ENCODE measurements at regions not wholly inside any gene's neighbourhood (a gene's known extent, or its start where the extent isn't known, plus 50 kb on each side); places are given as distances from the start of the nearest gene placed in this dataset.
"Not testable (repeated sequence)": the region's sequence is repeated elsewhere in the genome, so short reads cannot be mapped to it uniquely, and the experiment has no call there.

DNA sequence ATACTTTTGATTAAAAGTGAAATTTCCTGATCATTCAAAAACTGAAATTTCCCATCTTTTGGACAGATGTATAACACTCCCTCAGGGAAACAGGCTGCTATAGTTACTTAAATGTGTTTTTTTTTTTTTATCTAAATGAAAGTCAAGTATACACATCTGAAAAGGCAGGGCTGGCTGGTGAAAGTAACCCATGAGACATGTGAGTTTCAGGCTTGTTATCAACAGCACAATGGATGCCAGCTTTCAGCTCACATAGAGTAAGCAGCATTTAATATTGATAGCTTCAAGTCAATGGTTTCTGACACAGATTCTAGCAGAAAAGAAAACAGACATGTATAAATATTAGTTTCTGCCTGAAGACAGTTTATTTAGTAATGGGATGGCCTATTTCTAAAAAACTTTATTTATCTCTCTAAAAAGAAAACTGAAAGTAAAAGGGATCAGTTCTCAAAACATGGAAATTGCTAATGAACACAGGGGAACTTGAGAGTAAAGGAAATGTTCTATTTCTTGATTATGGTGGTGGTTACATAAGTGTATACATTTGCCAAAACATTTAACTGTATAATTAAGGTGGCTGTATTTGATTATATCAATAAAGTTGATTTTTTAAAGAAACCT is 89.7 kb upstream of the CMC1 start:
- ChIA-PET POLR2A (no interaction called here), CTCF (no interaction called here)
- H3K27ac ChIP-seq (ENCODE audit: low read length): no peak overlapping the region
- in situ Hi-C loops (cut with HindIII; ENCODE audit: low pct_unique_long_range_greater_than_20kb, low sequenced_read_pairs): no loop called here
- no peak overlapping the region for H3K4me3 ChIP-seq (ENCODE audit: low read depth in 2 of 2, low read length in 2 of 2)
- H3K4me1 ChIP-seq (ENCODE audit: control insufficient read depth, insufficient read depth, low read length): no peaks in the 10 kb centered on the region
- intact Hi-C loops (cut with micrococcal nuclease; ENCODE audit: unreplicated experiment): no loop called here
- no peaks in the 10 kb centered on the region for H3K27me3 ChIP-seq (ENCODE audit: control insufficient read depth, insufficient read depth, low read length)
- no peaks in the 10 kb centered on the region for H3K9me3 ChIP-seq (ENCODE audit: control insufficient read depth, insufficient read depth, low read depth, low read length)
- ATAC-seq (no peak), DNase-seq (ENCODE audit: low read depth, low spot score) (no peak)
- no peaks in the 10 kb centered on the region for H3K36me3 ChIP-seq (ENCODE audit: control insufficient read depth, insufficient read depth, low read length)
- no TSS peak for BruUV-seq (replicated peaks)
- TF ChIP-seq POLR2AphosphoS5 (IDR thresholded peaks at IDR 0.05; ENCODE audit: low read depth, low read length): no peak
- TF ChIP-seq, protein P1, sequence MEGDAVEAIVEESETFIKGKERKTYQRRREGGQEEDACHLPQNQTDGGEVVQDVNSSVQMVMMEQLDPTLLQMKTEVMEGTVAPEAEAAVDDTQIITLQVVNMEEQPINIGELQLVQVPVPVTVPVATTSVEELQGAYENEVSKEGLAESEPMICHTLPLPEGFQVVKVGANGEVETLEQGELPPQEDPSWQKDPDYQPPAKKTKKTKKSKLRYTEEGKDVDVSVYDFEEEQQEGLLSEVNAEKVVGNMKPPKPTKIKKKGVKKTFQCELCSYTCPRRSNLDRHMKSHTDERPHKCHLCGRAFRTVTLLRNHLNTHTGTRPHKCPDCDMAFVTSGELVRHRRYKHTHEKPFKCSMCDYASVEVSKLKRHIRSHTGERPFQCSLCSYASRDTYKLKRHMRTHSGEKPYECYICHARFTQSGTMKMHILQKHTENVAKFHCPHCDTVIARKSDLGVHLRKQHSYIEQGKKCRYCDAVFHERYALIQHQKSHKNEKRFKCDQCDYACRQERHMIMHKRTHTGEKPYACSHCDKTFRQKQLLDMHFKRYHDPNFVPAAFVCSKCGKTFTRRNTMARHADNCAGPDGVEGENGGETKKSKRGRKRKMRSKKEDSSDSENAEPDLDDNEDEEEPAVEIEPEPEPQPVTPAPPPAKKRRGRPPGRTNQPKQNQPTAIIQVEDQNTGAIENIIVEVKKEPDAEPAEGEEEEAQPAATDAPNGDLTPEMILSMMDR (IDR thresholded peaks at IDR 0.05): no peak
- TF ChIP-seq REST (IDR thresholded peaks at IDR 0.05; ENCODE audit: insufficient read depth in 1 of 2, low read depth in 2 of 2, low read length in 1 of 2): no peak
- TF ChIP-seq TCF7L2 (IDR thresholded peaks at IDR 0.05; ENCODE audit: low read depth, low read length): no peak
- TF ChIP-seq SIN3A (IDR thresholded peaks at IDR 0.05; ENCODE audit: borderline replicate concordance, insufficient read depth, low read depth, low read length): no peak

DNA sequence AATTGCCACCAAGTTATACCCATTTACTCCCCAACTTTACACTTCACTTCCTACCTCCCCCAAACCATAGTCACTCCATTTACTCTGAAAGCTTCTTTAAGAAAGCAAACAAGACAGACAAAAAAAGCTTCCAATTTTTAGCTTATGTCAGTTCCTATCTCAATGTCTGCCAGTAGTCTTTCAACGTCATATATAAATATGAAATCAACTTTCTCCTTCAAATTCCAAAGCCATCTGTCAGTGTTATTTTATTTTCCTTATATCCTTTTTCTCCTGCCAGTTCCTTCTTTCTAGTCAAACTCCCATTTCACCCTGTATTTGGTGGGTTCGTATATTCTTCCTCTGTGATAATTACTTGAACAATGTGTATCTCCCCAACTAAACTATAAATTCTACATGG is 85.8 kb upstream of the CMC1 start:
- TF ChIP-seq SIN3A (IDR thresholded peaks at IDR 0.05; ENCODE audit: borderline replicate concordance, insufficient read depth, low read depth, low read length) (no peak), REST (IDR thresholded peaks at IDR 0.05; ENCODE audit: insufficient read depth in 1 of 2, low read depth in 2 of 2, low read length in 1 of 2) (no peak), POLR2AphosphoS5 (IDR thresholded peaks at IDR 0.05; ENCODE audit: low read depth, low read length) (no peak), TCF7L2 (IDR thresholded peaks at IDR 0.05; ENCODE audit: low read depth, low read length) (no peak)
- TF ChIP-seq, protein P1 (IDR thresholded peaks at IDR 0.05): no peak
- no peaks in the 10 kb centered on the region for H3K4me1 ChIP-seq (ENCODE audit: control insufficient read depth, insufficient read depth, low read length)
- no peaks in the 10 kb centered on the region for H3K9me3 ChIP-seq (ENCODE audit: control insufficient read depth, insufficient read depth, low read depth, low read length)
- DNase-seq (ENCODE audit: low read depth, low spot score): no peak
- no peak overlapping the region for H3K4me3 ChIP-seq (ENCODE audit: low read depth in 2 of 2, low read length in 2 of 2)
- BruUV-seq (replicated peaks): no TSS peak
- H3K27me3 ChIP-seq (ENCODE audit: control insufficient read depth, insufficient read depth, low read length): no peaks in the 10 kb centered on the region
- in situ Hi-C loops (cut with HindIII; ENCODE audit: low pct_unique_long_range_greater_than_20kb, low sequenced_read_pairs): no loop called here
- H3K27ac ChIP-seq (ENCODE audit: low read length): no peak overlapping the region
- ChIA-PET POLR2A (no interaction called here), CTCF (no interaction called here)
- no peak for ATAC-seq
- intact Hi-C loops (cut with micrococcal nuclease; ENCODE audit: unreplicated experiment): no loop called here
- no peaks in the 10 kb centered on the region for H3K36me3 ChIP-seq (ENCODE audit: control insufficient read depth, insufficient read depth, low read length)

DNA sequence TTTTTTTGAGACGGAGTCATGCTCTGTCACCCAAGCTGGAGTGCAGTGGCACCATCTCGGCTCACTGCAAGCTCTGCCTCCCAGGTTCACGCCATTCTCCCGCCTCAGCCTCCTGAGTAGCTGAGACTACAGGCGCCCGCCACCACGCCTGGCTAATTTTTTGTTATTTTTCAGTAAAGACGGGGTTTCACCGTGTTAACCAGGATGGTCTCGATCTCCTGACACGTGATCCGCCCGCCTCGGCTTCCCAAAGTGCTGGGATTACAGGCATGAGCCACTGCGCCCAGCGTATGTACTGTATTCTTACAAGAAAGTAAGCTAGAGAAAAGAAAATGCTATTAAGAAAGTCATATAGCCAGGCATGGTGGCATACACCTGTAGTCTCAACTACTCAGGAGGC is 84.8 kb upstream of the CMC1 start:
- H3K27me3 ChIP-seq (ENCODE audit: control insufficient read depth, insufficient read depth, low read length); BruUV-seq (replicated peaks); H3K4me1 ChIP-seq (ENCODE audit: control insufficient read depth, insufficient read depth, low read length); CTCF ChIA-PET; ATAC-seq; intact Hi-C loops (cut with micrococcal nuclease; ENCODE audit: unreplicated experiment); in situ Hi-C loops (cut with HindIII; ENCODE audit: low pct_unique_long_range_greater_than_20kb, low sequenced_read_pairs); POLR2A ChIA-PET; DNase-seq (ENCODE audit: low read depth, low spot score); H3K4me3 ChIP-seq (ENCODE audit: low read depth in 2 of 2, low read length in 2 of 2); H3K27ac ChIP-seq (ENCODE audit: low read length); H3K9me3 ChIP-seq (ENCODE audit: control insufficient read depth, insufficient read depth, low read depth, low read length); H3K36me3 ChIP-seq (ENCODE audit: control insufficient read depth, insufficient read depth, low read length): not testable (repeated sequence)
